Heart left ventricle (tissue), 13 donors: ENCODE measurements at regions not wholly inside any gene's neighbourhood (a gene's known extent, or its start where the extent isn't known, plus 50 kb on each side); places are given as distances from the start of the nearest gene placed in this dataset.

Experiments
- POLR2A ChIP-seq, 2 donors: fragments of 450-650 bp; IDR thresholded peaks; one replicate each; pipeline ENCODE4 v1.6.1; 2017; ENCODE audit warnings: antibody characterized with exemption in 2 of 2, mild to moderate bottlenecking in 2 of 2, moderate library complexity in 2 of 2
- TF ChIP-seq, protein P1 (sequence below), 12 donors: fragments of 200-600 bp; sonication (generic) in 4 of 12; IDR thresholded peaks; one replicate each; pipeline versions ENCODE4 v1.5.0 to v1.8.0; 2018 to 2022; ENCODE audit warnings: antibody characterized with exemption in 12 of 12, mild to moderate bottlenecking in 5 of 12
- donor health status: ischemic (EF 13 %, LVEDD 7.1; RV severe dilation, severe dysfunction).
- donor health status: DM: no; HTN: yes; CAD: no.
- donor health status: DM: no; HTN: no; CAD: no.
- donor health status: ischemic (EF 25% LVEDD 6.9; RV normal size, moderate dysfunction).
- donor health status: ischemic (EF 25% LVEDD 5.7; RV mildly dilated, moderate dysfunction).
- donor health status: ischemic (EF 35%, LVEDD 5.7; RV mildly dilated, moderate dysfunction).
- donor health status: nonischemic (EF 11% LVEDD 7.7; RV severe dilation, severe dysfunction).
- donor health status: DM: yes; HTN: yes; CAD: no.
- donor health status: PGD.
- donor health status: ischemic (EF 29% LVEDD 5.4; RV normal size, mild dysfunction).
- donor health status: nonischemic (EF 23%, LVEDD 6.1; RV moderate dilation, normal function).

DNA sequence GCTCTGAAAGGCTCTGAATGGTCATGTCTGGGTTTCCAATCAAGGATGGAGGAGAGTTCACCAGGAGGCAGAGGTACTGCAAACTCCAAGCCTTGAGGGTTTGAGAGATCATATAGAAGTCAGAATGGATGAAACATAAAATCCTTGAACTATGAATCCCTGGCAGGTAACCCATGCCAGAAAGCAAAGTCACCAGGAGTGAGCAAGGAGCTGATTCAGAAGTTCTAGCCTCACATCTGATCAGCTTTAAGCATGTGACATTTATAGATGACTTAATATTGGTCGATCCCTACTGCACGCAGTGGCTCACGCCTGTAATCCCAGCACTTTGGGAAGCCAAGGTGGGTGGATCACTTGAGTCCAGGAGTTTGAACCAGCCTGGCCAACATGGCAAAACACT lies 126.1 kb upstream of the MED13L start:
- TF ChIP-seq, protein P1, sequence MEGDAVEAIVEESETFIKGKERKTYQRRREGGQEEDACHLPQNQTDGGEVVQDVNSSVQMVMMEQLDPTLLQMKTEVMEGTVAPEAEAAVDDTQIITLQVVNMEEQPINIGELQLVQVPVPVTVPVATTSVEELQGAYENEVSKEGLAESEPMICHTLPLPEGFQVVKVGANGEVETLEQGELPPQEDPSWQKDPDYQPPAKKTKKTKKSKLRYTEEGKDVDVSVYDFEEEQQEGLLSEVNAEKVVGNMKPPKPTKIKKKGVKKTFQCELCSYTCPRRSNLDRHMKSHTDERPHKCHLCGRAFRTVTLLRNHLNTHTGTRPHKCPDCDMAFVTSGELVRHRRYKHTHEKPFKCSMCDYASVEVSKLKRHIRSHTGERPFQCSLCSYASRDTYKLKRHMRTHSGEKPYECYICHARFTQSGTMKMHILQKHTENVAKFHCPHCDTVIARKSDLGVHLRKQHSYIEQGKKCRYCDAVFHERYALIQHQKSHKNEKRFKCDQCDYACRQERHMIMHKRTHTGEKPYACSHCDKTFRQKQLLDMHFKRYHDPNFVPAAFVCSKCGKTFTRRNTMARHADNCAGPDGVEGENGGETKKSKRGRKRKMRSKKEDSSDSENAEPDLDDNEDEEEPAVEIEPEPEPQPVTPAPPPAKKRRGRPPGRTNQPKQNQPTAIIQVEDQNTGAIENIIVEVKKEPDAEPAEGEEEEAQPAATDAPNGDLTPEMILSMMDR (IDR thresholded peaks at IDR 0.05), result no peak
- TF ChIP-seq POLR2A (IDR thresholded peaks at IDR 0.05), result no peak
